Hepatocyte (in vitro differentiated cells): ENCODE measurements at regions not wholly inside any gene's neighbourhood (a gene's known extent, or its start where the extent isn't known, plus 50 kb on each side); places are given as distances from the start of the nearest gene placed in this dataset.

Source experiments
- DNase-seq: peaks from one replicate; pipeline ENCODE4 v3.0.0-alpha.2; 2016; ENCODE audit warnings: low spot score
- H2AFZ ChIP-seq: fragments of 200-600 bp; sonication (generic); 2 replicates; pipeline ENCODE4 v1.6.0; 2016; ENCODE audit warnings: antibody characterized with exemption, mild to moderate bottlenecking
- H3K27ac ChIP-seq: fragments of 200-600 bp; sonication (generic); 2 replicates; pipeline ENCODE4 v1.5.1; 2016; ENCODE audit warnings: mild to moderate bottlenecking
- H3K27me3 ChIP-seq: fragments of 200-600 bp; sonication (generic); 2 replicates; pipeline ENCODE4 v1.6.1; 2016
- H3K36me3 ChIP-seq: fragments of 200-600 bp; sonication (generic); replicated peaks from 2 replicates; pipeline ENCODE4 v1.5.1; 2016; ENCODE audit warnings: low read depth; ENCODE audit not compliant: insufficient read depth
- H3K4me1 ChIP-seq: fragments of 200-600 bp; sonication (generic); 2 replicates; pipeline ENCODE4 v1.5.1; 2016; ENCODE audit warnings: mild to moderate bottlenecking, moderate library complexity; ENCODE audit not compliant: insufficient read depth
- H3K4me2 ChIP-seq: fragments of 200-600 bp; sonication (generic); 2 replicates; pipeline ENCODE4 v1.6.0; 2016
- H3K4me3 ChIP-seq: fragments of 200-600 bp; sonication (generic); 2 replicates; pipeline ENCODE4 v1.5.1; 2016; ENCODE audit warnings: mild to moderate bottlenecking
- H3K79me2 ChIP-seq: fragments of 200-600 bp; sonication (generic); 2 replicates; pipeline ENCODE4 v1.6.0; 2017; ENCODE audit warnings: mild to moderate bottlenecking
- H3K9me2 ChIP-seq: fragments of 200-600 bp; sonication (generic); replicated peaks from 2 replicates; pipeline ENCODE4 v1.6.0; 2017; ENCODE audit warnings: mild to moderate bottlenecking; ENCODE audit not compliant: insufficient read depth
- H3K9me3 ChIP-seq: fragments of 200-600 bp; sonication (generic); 2 replicates; pipeline ENCODE4 v1.5.1; 2016; ENCODE audit warnings: low read depth, mild to moderate bottlenecking
- H4K20me1 ChIP-seq: fragments of 200-600 bp; sonication (generic); 2 replicates; pipeline ENCODE4 v1.6.0; 2016; ENCODE audit warnings: mild to moderate bottlenecking; ENCODE audit not compliant: insufficient read depth, poor library complexity, severe bottlenecking
- EZH2 ChIP-seq: fragments of 200-600 bp; sonication (generic); IDR thresholded peaks from 2 replicates; pipeline ENCODE4 v1.6.1; 2016; ENCODE audit warnings: antibody characterized with exemption, mild to moderate bottlenecking, borderline replicate concordance
- EZH2phosphoT487 ChIP-seq: fragments of 200-600 bp; sonication (generic); IDR thresholded peaks from one replicate; pipeline ENCODE4 v1.6.1; 2018; ENCODE audit warnings: antibody characterized with exemption, mild to moderate bottlenecking, low read depth, moderate library complexity; ENCODE audit not compliant: unreplicated experiment, severe bottlenecking
- WGBS: methylation state at CpG from one replicate; pipeline ENCODE4 v1.1.6; 2016; ENCODE audit warnings: low lambda C conversion rate; ENCODE audit errors: missing lambda C conversion rate; 5-methylcytosine and 5-hydroxymethylcytosine counted together
- TF ChIP-seq, protein P1 (sequence below): fragments of 200-600 bp; sonication (generic); IDR thresholded peaks from 2 replicates; pipeline ENCODE4 v1.5.1; 2016; ENCODE audit warnings: antibody characterized with exemption, mild to moderate bottlenecking; ENCODE audit not compliant: poor library complexity

DNA sequence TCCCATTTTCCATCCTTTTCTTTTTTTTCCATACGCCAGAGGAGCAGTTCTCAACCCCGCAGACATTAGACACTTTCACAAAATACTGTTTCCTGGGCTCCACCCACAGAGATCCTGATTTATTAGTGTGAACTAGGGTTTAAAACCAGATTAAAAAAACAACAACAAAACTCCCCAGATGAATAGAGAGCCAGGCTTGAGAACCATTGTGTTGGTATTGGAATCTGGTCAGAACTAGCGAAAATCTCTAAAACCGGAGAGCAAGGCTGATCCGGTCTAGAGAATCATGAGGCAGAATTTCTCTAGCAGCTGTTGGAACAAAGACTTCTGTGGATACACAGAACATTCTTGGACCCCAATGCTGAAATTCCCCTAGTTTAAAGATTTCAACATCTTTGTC lies 173.0 kb downstream of the PCSK1 start:
- Histone ChIP-seq H3K27me3 (no peaks in the 10 kb centered on the region), H3K27ac (no peak overlapping the region), H3K9me2 (no peaks in the 10 kb centered on the region), H3K4me1 (no peaks in the 10 kb centered on the region), H4K20me1 (no peaks in the 10 kb centered on the region), H3K79me2 (no peaks in the 10 kb centered on the region), H3K9me3 (no peaks in the 10 kb centered on the region), H2AFZ (no peak overlapping the region), H3K36me3 (no peaks in the 10 kb centered on the region), H3K4me2 (no peak overlapping the region), H3K4me3 (no peak overlapping the region)
- no peak for DNase-seq
- TF ChIP-seq EZH2phosphoT487 (no peak), EZH2 (no peak)
- TF ChIP-seq, protein P1, sequence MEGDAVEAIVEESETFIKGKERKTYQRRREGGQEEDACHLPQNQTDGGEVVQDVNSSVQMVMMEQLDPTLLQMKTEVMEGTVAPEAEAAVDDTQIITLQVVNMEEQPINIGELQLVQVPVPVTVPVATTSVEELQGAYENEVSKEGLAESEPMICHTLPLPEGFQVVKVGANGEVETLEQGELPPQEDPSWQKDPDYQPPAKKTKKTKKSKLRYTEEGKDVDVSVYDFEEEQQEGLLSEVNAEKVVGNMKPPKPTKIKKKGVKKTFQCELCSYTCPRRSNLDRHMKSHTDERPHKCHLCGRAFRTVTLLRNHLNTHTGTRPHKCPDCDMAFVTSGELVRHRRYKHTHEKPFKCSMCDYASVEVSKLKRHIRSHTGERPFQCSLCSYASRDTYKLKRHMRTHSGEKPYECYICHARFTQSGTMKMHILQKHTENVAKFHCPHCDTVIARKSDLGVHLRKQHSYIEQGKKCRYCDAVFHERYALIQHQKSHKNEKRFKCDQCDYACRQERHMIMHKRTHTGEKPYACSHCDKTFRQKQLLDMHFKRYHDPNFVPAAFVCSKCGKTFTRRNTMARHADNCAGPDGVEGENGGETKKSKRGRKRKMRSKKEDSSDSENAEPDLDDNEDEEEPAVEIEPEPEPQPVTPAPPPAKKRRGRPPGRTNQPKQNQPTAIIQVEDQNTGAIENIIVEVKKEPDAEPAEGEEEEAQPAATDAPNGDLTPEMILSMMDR, result no peak
- WGBS, result 96% methylated on average over 5 of the region's 5 CpGs

DNA sequence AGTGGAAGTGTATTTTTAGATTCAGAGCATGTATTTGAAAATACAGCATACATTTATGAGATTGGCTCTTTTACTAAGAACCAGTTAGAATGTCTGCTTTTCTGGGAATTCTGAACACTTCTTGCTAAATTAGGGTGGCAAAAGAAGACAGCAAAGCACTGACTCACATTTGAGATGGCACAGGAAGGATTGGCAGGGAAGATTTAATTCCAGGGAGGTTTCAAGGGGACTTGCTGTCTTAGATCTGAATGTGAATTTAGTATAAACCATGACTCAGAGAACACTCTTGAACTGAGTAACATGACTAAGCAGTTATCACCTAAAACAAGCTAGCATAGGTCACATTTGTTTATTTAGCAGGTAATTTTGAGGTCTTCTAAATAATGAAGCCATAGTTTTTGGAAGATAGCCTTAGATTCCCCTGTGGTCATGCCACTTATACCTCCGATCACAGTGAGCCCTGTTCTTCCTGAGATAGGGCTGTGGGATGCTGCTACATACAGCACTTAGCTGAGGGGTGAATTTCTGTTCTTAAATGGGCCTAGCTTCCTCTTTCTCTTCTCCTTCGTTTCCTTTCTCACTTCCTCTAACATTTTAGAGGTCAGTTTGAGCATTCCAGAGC lies 173.8 kb downstream of the PCSK1 start:
- no peak overlapping the region for H2AFZ ChIP-seq
- WGBS, result 69% methylated on average over 2 of the region's 2 CpGs
- H3K4me2 ChIP-seq, result no peak overlapping the region
- no peaks in the 10 kb centered on the region for H4K20me1 ChIP-seq
- no peaks in the 10 kb centered on the region for H3K27me3 ChIP-seq
- H3K36me3 ChIP-seq, result no peaks in the 10 kb centered on the region
- no peaks in the 10 kb centered on the region for H3K4me1 ChIP-seq
- no peaks in the 10 kb centered on the region for H3K79me2 ChIP-seq
- H3K27ac ChIP-seq, result no peak overlapping the region
- no peaks in the 10 kb centered on the region for H3K9me2 ChIP-seq
- DNase-seq, result no peak
- no peaks in the 10 kb centered on the region for H3K9me3 ChIP-seq
- TF ChIP-seq EZH2phosphoT487 (no peak), EZH2 (no peak)
- TF ChIP-seq, protein P1, result no peak
- no peak overlapping the region for H3K4me3 ChIP-seq

DNA sequence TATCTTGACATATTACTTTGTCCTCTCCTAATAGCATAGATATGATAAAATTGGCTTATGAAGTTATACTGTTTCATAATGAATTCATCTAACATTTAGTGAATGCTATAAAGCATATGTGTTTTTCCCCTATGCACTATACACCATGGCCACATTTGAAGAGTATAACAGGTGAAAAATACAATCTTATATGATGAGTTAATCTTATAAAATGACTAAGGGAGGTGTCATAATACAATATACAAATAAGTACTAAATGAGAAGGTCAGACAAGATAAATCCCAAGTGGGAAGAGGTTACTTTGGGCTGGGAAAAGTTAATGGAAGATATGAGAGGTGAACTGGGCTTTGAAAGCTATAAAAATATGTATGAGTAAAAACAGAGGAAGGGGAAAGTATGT lies 174.4 kb downstream of the PCSK1 start:
- H3K79me2 ChIP-seq, result no peaks in the 10 kb centered on the region
- no peak overlapping the region for H3K27ac ChIP-seq
- H2AFZ ChIP-seq, result no peak overlapping the region
- no peaks in the 10 kb centered on the region for H4K20me1 ChIP-seq
- H3K9me3 ChIP-seq, result no peaks in the 10 kb centered on the region
- H3K36me3 ChIP-seq, result no peaks in the 10 kb centered on the region
- H3K4me3 ChIP-seq, result no peak overlapping the region
- H3K4me2 ChIP-seq, result no peak overlapping the region
- H3K27me3 ChIP-seq, result no peaks in the 10 kb centered on the region
- DNase-seq, result no peak
- H3K4me1 ChIP-seq, result no peaks in the 10 kb centered on the region
- H3K9me2 ChIP-seq, result no peaks in the 10 kb centered on the region
- no peak for TF ChIP-seq EZH2
- TF ChIP-seq EZH2phosphoT487, result no peak
- TF ChIP-seq, protein P1, result no peak

DNA sequence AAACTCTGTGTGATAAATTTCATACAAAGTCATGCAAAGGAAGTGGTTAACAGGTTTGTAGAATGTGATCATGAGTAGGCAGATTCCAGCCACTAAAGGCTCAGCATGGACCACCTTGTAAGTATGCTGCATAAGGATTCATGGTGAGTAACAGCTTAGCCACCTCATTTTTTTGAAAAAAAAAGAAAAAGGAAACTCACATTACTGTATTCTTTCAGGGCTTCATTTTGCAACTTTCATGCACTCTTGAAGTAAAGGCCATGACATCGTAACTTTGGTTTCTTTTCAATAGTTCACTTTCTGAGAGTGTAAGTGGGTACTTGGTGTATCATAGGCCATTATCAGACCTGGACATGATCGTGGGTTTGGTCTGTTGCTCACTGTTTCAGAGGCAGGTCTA lies 175.1 kb downstream of the PCSK1 start:
- Histone ChIP-seq H3K27ac (no peak overlapping the region), H2AFZ (no peak overlapping the region)
- 85% methylated on average over 2 of the region's 2 CpGs for WGBS

More for the DNA sequence above, 175.1 kb downstream of the PCSK1 start:
- no peak overlapping the region for H3K4me2 ChIP-seq
- no peaks in the 10 kb centered on the region for H3K9me3 ChIP-seq
- TF ChIP-seq, protein P1, result no peak
- H3K4me3 ChIP-seq, result no peak overlapping the region
- H3K79me2 ChIP-seq, result no peaks in the 10 kb centered on the region
- H3K27me3 ChIP-seq, result no peaks in the 10 kb centered on the region
- H3K36me3 ChIP-seq, result no peaks in the 10 kb centered on the region
- no peaks in the 10 kb centered on the region for H4K20me1 ChIP-seq
- no peaks in the 10 kb centered on the region for H3K4me1 ChIP-seq
- no peaks in the 10 kb centered on the region for H3K9me2 ChIP-seq
- DNase-seq, result no peak
